Neuronal stem cell (in vitro differentiated cells): ENCODE measurements at regions not wholly inside any gene's neighbourhood (a gene's known extent, or its start where the extent isn't known, plus 50 kb on each side); places are given as distances from the start of the nearest gene placed in this dataset.

Source experiments
- DNase-seq: peaks from one replicate; pipeline ENCODE4 v3.0.0-alpha.2; 2013; ENCODE audit warnings: low spot score
- H2AFZ ChIP-seq: one replicate; pipeline ENCODE4 v1.6.1; 2013; ENCODE audit warnings: mild to moderate bottlenecking, low read length, inconsistent platforms
- H2AK5ac ChIP-seq: 2 replicates; pipeline ENCODE4 v1.6.1; 2013; ENCODE audit warnings: low read depth, mild to moderate bottlenecking, inconsistent platforms, low read length, moderate library complexity, mixed read lengths
- H2BK120ac ChIP-seq: 2 replicates; pipeline ENCODE4 v1.6.1; 2013; ENCODE audit warnings: low read depth, mild to moderate bottlenecking, inconsistent platforms, low read length, moderate library complexity, mixed read lengths
- H2BK12ac ChIP-seq: one replicate; pipeline ENCODE4 v1.6.1; 2013; ENCODE audit warnings: low read length, inconsistent platforms
- H2BK15ac ChIP-seq: 2 replicates; pipeline ENCODE4 v1.6.1; 2013; ENCODE audit warnings: mild to moderate bottlenecking, low read length, inconsistent platforms, mixed read lengths
- H2BK5ac ChIP-seq: one replicate; pipeline ENCODE4 v1.6.1; 2013; ENCODE audit warnings: inconsistent platforms, mild to moderate bottlenecking, low read length, moderate library complexity
- H3K14ac ChIP-seq: one replicate; pipeline ENCODE4 v1.6.1; 2013; ENCODE audit warnings: low read length, inconsistent platforms
- H3K18ac ChIP-seq: 2 replicates; pipeline ENCODE4 v1.6.1; 2013; ENCODE audit warnings: low read length, inconsistent platforms
- H3K23ac ChIP-seq: 2 replicates; pipeline ENCODE4 v1.6.1; 2013; ENCODE audit warnings: low read depth, mild to moderate bottlenecking, mixed read lengths, low read length, inconsistent platforms; ENCODE audit not compliant: poor library complexity
- H3K27ac ChIP-seq: replicated peaks from 3 replicates; pipeline ENCODE4 v1.5.1; 2013; ENCODE audit warnings: low read length, inconsistent platforms
- H3K27me3 ChIP-seq, 3 experiments: 2 replicates each; pipeline ENCODE4 v1.6.1; 2013; ENCODE audit warnings: low read length in 3 of 3, mild to moderate bottlenecking in 2 of 3, inconsistent platforms in 1 of 3, low read depth in 1 of 3, mixed read lengths in 1 of 3, moderate library complexity in 1 of 3; ENCODE audit not compliant: control insufficient read depth in 3 of 3, insufficient read depth in 3 of 3
- H3K36me3 ChIP-seq, 2 donors: replicated peaks in 1 of 2; 2 replicates each; pipeline ENCODE4 v1.6.1; 2013; ENCODE audit warnings: low read length in 2 of 2; ENCODE audit not compliant: control insufficient read depth in 2 of 2, insufficient read depth in 2 of 2
- H3K4ac ChIP-seq: 2 replicates; pipeline ENCODE4 v1.6.1; 2013; ENCODE audit warnings: inconsistent platforms, mild to moderate bottlenecking, low read length, moderate library complexity
- H3K4me1 ChIP-seq, 2 donors: 1 replicate in 1 of 2; 2 replicates in 1 of 2; pipeline ENCODE4 v1.6.1; 2013; ENCODE audit warnings: low read length in 2 of 2, low read depth in 1 of 2; ENCODE audit not compliant: control insufficient read depth in 2 of 2, insufficient read depth in 1 of 2
- H3K4me2 ChIP-seq: one replicate; pipeline ENCODE4 v1.6.1; 2013; ENCODE audit warnings: mild to moderate bottlenecking, low read length, inconsistent platforms; ENCODE audit not compliant: insufficient read depth, poor library complexity, severe bottlenecking
- H3K4me3 ChIP-seq, 2 donors: 2 replicates each; pipeline ENCODE4 v1.5.1; 2013; ENCODE audit warnings: low read length in 2 of 2, mild to moderate bottlenecking in 2 of 2, inconsistent platforms in 1 of 2, moderate library complexity in 1 of 2
- H3K79me1 ChIP-seq: one replicate; pipeline ENCODE4 v1.6.1; 2013; ENCODE audit warnings: low read depth, mild to moderate bottlenecking, inconsistent platforms, low read length, moderate library complexity
- H3K9ac ChIP-seq: one replicate; pipeline ENCODE4 v1.6.1; 2013; ENCODE audit warnings: mild to moderate bottlenecking, low read depth, low read length, inconsistent platforms; ENCODE audit not compliant: poor library complexity
- H3K9me3 ChIP-seq, 2 donors: replicated peaks in 1 of 2; 2 replicates each; pipeline versions ENCODE3 to v1.6.1; 2013; ENCODE audit warnings: low read length in 2 of 2, mild to moderate bottlenecking in 2 of 2, inconsistent platforms in 1 of 2, low read depth in 1 of 2, mixed read lengths in 1 of 2, moderate library complexity in 1 of 2; ENCODE audit not compliant: control insufficient read depth in 2 of 2, insufficient read depth in 1 of 2
- H4K8ac ChIP-seq: one replicate; pipeline ENCODE4 v1.6.1; 2013; ENCODE audit warnings: low read depth, mild to moderate bottlenecking, inconsistent platforms, low read length, moderate library complexity
- H4K91ac ChIP-seq: one replicate; pipeline ENCODE4 v1.6.1; 2013; ENCODE audit warnings: low read length, low read depth, mild to moderate bottlenecking, inconsistent platforms; ENCODE audit not compliant: poor library complexity
- WGBS, 2 donors: extraction: QIAGEN DNeasy Blood & Tissue Kit; methylation state at CpG; one replicate each; pipeline ENCODE4 v1.1.7; 2013; ENCODE audit warnings: missing lambda C conversion rate in 2 of 2, mixed read lengths in 1 of 2; ENCODE audit not compliant: insufficient read length in 2 of 2, insufficient replicate concordance in 1 of 2; ENCODE audit errors: extremely low coverage in 2 of 2; 5-methylcytosine and 5-hydroxymethylcytosine counted together

DNA sequence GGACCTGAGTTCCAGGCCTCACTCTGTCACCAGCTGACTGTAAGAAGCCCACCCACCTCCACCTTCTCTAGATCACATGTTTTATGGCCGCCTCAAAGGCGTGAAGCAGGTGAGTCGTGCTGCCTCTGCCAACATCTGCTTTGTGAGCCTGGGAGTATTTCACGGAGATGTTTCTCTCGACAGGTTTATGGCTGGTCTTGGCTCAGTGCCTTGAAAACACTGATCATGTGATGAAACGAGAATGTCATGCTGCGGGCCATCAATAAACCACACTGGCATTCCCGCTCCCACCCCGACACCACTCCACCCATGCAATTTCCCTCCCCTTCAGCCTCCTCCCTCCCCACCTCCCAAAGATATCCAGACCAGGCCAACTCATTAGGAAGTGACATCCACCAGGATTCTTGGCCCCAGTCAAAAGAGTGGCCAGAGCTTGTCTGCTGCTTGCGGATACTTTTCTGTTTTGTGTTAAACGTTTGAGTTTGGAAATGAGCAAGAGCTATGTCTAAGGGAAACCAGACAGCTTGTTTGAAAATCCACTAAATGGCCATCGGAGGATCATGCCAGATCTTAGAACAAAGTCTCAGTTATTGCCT is 53.8 kb upstream of the NTF3 start:
- no peak overlapping the region for H4K8ac ChIP-seq
- H3K79me1 ChIP-seq = no peaks in the 10 kb centered on the region
- no CpG with 5 or more reads among the region's 12 CpGs for WGBS, 2 donors
- H2BK5ac ChIP-seq = no peak overlapping the region
- no peak overlapping the region for H3K14ac ChIP-seq
- no peak overlapping the region for H2BK12ac ChIP-seq
- H3K4ac ChIP-seq = no peak overlapping the region
- no peaks in the 10 kb centered on the region for H3K9me3 ChIP-seq
- H3K4me1 ChIP-seq = no peaks in the 10 kb centered on the region
- no peaks in the 10 kb centered on the region for H3K27me3 ChIP-seq
- H3K27ac ChIP-seq = no peak overlapping the region
- no peak overlapping the region for H3K4me2 ChIP-seq
- no peak overlapping the region for H3K9ac ChIP-seq
- no peaks in the 10 kb centered on the region for H3K36me3 ChIP-seq
- H4K91ac ChIP-seq = no peak overlapping the region
- no peak overlapping the region for H2AK5ac ChIP-seq
- no peak overlapping the region for H2AFZ ChIP-seq
- no peak overlapping the region for H3K23ac ChIP-seq
- no peak overlapping the region for H3K18ac ChIP-seq
- H3K4me3 ChIP-seq = no peak overlapping the region
- DNase-seq = no peak
- H2BK15ac ChIP-seq = no peak overlapping the region
- no peak overlapping the region for H2BK120ac ChIP-seq

DNA sequence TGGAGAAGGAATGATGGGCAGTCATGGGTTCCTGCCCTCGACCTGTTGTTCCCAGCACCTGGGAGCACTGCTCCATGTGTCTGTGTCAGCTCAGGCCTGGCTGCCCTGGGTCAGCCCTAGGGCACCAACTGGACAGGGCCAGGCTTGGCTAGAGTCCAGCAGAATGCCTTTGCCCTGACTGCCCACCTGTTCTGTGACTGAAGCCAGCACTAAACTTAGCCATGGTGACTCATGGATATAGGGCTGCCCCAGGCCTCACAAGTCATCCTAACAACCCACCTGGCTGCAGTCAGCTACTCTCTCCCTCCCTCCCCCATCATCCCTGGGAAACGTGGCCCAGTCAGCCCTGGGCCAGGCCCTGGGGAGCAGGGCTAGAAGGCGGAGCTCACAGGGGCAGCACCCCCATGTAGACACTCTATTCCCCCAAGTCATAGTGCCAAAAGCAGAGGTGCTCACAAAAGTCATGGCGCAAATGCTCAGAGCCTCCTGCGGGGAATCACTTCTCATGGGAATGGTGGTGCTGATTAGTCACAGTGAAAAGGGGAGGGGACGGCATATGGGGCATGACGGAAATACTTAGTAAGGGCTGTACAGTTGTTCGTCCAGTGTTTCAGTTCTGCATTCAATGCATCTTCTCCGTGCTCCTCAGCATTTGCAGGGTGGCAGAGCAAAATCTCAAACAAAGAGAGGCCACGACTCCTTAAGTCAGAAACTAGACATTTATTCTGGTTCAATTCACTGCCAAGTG is 52.0 kb upstream of the NTF3 start:
- H2BK5ac ChIP-seq = no peak overlapping the region
- no peaks in the 10 kb centered on the region for H3K36me3 ChIP-seq
- H3K18ac ChIP-seq = peak overlapping the region; percentile 32
- no peak overlapping the region for H3K27ac ChIP-seq
- no peak overlapping the region for H3K4ac ChIP-seq
- no peak overlapping the region for H3K4me2 ChIP-seq
- H2AFZ ChIP-seq = no peak overlapping the region
- H2BK120ac ChIP-seq = no peak overlapping the region
- DNase-seq = no peak
- no peaks in the 10 kb centered on the region for H3K9me3 ChIP-seq
- WGBS, 2 donors = no CpG with 5 or more reads among the region's 10 CpGs
- H2BK15ac ChIP-seq = no peak overlapping the region
- no peak overlapping the region for H3K9ac ChIP-seq
- H3K23ac ChIP-seq = no peak overlapping the region
- no peaks in the 10 kb centered on the region for H3K4me1 ChIP-seq
- no peak overlapping the region for H3K4me3 ChIP-seq
- H4K8ac ChIP-seq = no peak overlapping the region
- no peak overlapping the region for H2BK12ac ChIP-seq
- H3K79me1 ChIP-seq = no peaks in the 10 kb centered on the region
- no peaks in the 10 kb centered on the region for H3K27me3 ChIP-seq
- H3K14ac ChIP-seq = no peak overlapping the region
- H2AK5ac ChIP-seq = no peak overlapping the region
- H4K91ac ChIP-seq = no peak overlapping the region
